ENCODE measurements at regions not wholly inside any gene's neighbourhood (a gene's known extent, or its start where the extent isn't known, plus 50 kb on each side); places are given as distances from the start of the nearest gene placed in this dataset.
"Not testable (repeated sequence)": the region's sequence is repeated elsewhere in the genome, so short reads cannot be mapped to it uniquely, and the experiment has no call there.

- Mint-ChIP-seq H3K27ac (no peak overlapping the region), H3K4me3 (no peak overlapping the region), H3K27me3 (no peaks in the 10 kb centered on the region), H3K9me3 (no peaks in the 10 kb centered on the region), H3K36me3 (ENCODE audit: low read depth) (no peaks in the 10 kb centered on the region), H3K4me1 (ENCODE audit: low read depth) (no peaks in the 10 kb centered on the region)
- intact Hi-C loops (cut with micrococcal nuclease), result no loop called here
Observed at GRCh38 chr4:161329852-161330251, 833.9 kb downstream of the FSTL5 start.

DNA sequence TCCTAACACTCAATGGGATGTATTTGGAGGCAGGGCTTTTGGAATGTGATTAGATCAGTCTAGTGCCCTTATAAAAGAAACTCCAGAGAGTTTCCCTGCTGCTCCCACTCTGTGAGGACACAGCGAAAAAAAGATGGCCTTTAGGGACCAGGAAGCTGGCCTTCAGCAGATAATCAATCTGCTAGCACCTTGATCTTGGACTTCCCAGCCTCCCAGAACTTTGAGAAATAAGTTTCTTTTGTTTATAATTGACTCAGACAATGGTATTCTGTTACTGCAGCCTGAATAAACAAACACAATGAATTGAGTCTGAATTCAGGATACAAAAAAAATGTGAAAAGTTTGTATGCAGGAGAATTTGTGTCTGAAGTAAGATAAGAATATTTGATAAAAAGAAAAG is 842.1 kb downstream of the FSTL5 start:
- no peaks in the 10 kb centered on the region for H3K4me1 Mint-ChIP-seq (ENCODE audit: low read depth)
- H3K27me3 Mint-ChIP-seq, result no peaks in the 10 kb centered on the region
- intact Hi-C loops (cut with micrococcal nuclease), result no loop called here
- no peaks in the 10 kb centered on the region for H3K9me3 Mint-ChIP-seq
- no peaks in the 10 kb centered on the region for H3K36me3 Mint-ChIP-seq (ENCODE audit: low read depth)
- no peak overlapping the region for H3K27ac Mint-ChIP-seq
- no peak overlapping the region for H3K4me3 Mint-ChIP-seq

DNA sequence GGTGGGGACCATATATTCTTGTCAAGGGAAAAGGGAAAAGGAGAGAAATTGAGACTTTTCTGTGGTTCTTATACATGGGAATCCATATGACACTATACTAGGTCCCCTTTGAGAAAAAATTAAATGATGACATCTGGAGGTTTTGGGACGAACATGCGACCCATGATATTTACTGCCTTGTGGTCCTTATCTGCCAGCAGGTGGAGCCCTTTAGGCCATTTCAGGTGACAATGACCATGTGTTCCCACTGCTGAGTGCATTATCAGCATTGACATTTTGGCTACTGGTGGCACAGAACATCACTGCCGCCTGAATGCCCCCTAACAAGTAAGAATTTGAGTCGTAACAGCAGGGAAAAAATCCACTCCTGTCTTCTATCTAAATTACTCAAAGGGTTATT is 843.4 kb downstream of the FSTL5 start:
- Mint-ChIP-seq H3K9me3 (no peaks in the 10 kb centered on the region), H3K4me3 (no peak overlapping the region), H3K36me3 (ENCODE audit: low read depth) (no peaks in the 10 kb centered on the region), H3K27ac (no peak overlapping the region), H3K27me3 (no peaks in the 10 kb centered on the region), H3K4me1 (ENCODE audit: low read depth) (no peaks in the 10 kb centered on the region)
- intact Hi-C loops (cut with micrococcal nuclease), result no loop called here

DNA sequence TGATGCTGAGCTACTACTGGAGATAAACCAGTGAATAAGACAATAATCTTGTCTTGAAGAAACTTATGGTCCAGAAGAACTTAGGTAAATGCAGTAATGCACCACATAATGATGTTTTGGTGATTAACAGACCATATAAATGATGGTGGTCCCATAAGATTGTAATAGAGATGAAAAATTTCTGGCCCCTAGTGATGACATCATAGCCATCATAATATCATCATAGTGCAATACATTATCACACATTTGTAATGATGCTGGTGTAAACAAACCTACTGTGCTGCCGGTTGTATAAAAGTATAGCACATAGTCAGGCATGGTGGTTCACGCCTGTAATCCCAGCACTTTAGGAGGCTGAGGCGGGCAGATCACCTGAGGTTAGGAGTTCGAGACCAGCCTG is 846.8 kb downstream of the FSTL5 start:
- no peak overlapping the region for H3K4me3 Mint-ChIP-seq
- H3K36me3 Mint-ChIP-seq (ENCODE audit: low read depth), result no peaks in the 10 kb centered on the region
- H3K27ac Mint-ChIP-seq, result no peak overlapping the region
- H3K27me3 Mint-ChIP-seq, result no peaks in the 10 kb centered on the region
- intact Hi-C loops (cut with micrococcal nuclease), result no loop called here
- H3K4me1 Mint-ChIP-seq (ENCODE audit: low read depth), result no peaks in the 10 kb centered on the region
- no peaks in the 10 kb centered on the region for H3K9me3 Mint-ChIP-seq

DNA sequence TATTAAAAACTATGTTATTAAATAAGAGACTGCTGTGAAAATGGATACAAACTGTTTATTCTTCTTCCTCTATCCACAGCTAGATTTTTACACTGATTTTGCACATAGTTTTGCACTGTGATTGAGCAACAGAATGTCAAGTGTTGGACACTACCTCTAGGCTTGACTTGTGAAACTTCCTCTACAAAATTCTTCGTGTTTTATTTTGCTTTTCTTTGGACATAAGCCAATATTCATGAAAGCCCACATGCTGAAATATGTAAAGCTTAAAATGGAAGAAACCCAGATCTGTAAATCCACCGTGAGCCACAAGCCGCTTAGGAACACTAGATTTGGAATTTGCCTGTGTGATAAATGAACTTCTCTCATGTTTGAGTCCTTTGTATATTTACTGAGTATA is 849.4 kb downstream of the FSTL5 start:
- intact Hi-C loops (cut with micrococcal nuclease), result no loop called here
- Mint-ChIP-seq H3K36me3 (ENCODE audit: low read depth) (no peaks in the 10 kb centered on the region), H3K4me1 (ENCODE audit: low read depth) (no peaks in the 10 kb centered on the region), H3K27ac (no peak overlapping the region), H3K27me3 (no peaks in the 10 kb centered on the region), H3K4me3 (no peak overlapping the region), H3K9me3 (no peaks in the 10 kb centered on the region)

DNA sequence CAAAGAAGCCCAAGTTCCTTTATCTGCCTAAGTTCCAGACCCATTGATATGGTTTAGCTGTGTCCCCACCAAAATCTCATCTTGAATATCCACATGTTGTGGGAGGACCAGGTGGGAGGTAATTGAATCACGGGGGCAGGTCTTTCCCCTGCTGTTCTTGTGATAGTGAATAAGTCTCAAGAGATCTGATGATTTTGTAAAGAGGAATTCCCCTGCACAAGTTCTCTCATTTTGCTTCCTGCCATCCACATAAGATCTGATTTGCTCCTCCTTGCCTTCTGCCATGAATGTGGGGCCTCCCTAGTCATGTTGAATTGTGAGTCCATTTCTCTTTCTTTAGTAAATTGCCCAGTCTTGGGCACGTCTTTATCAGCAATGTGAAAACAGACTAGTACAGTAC is 860.2 kb downstream of the FSTL5 start:
- H3K4me3 Mint-ChIP-seq, result no peak overlapping the region
- H3K27ac Mint-ChIP-seq, result no peak overlapping the region
- no peaks in the 10 kb centered on the region for H3K36me3 Mint-ChIP-seq (ENCODE audit: low read depth)
- peaks cover 13% of the 10 kb centered on the region for H3K9me3 Mint-ChIP-seq
- intact Hi-C loops (cut with micrococcal nuclease), result no loop called here
- no peaks in the 10 kb centered on the region for H3K27me3 Mint-ChIP-seq
- no peaks in the 10 kb centered on the region for H3K4me1 Mint-ChIP-seq (ENCODE audit: low read depth)

- Mint-ChIP-seq H3K4me1 (ENCODE audit: low read depth) (no peaks in the 10 kb centered on the region), H3K4me3 (no peak overlapping the region), H3K27me3 (no peaks in the 10 kb centered on the region), H3K9me3 (peaks cover 33% of the 10 kb centered on the region), H3K27ac (no peak overlapping the region), H3K36me3 (ENCODE audit: low read depth) (no peaks in the 10 kb centered on the region)
- intact Hi-C loops (cut with micrococcal nuclease), result no loop called here
Observed at GRCh38 chr4:161291222-161291621, 872.6 kb downstream of the FSTL5 start.

GRCh38 chr4:161287678-161288352 is 876.0 kb downstream of the FSTL5 start:
- H3K36me3 Mint-ChIP-seq (ENCODE audit: low read depth), result no peaks in the 10 kb centered on the region
- H3K4me1 Mint-ChIP-seq (ENCODE audit: low read depth), result no peaks in the 10 kb centered on the region
- H3K27ac Mint-ChIP-seq, result no peak overlapping the region
- no peaks in the 10 kb centered on the region for H3K27me3 Mint-ChIP-seq
- H3K4me3 Mint-ChIP-seq, result no peak overlapping the region
- intact Hi-C loops (cut with micrococcal nuclease), result no loop called here
- H3K9me3 Mint-ChIP-seq, result peaks cover 25% of the 10 kb centered on the region

GRCh38 chr4:161285461-161285860 is 878.3 kb downstream of the FSTL5 start:
- intact Hi-C loops (cut with micrococcal nuclease), result no loop called here
- Mint-ChIP-seq H3K4me3 (no peak overlapping the region), H3K27me3 (no peaks in the 10 kb centered on the region), H3K36me3 (ENCODE audit: low read depth) (no peaks in the 10 kb centered on the region), H3K27ac (no peak overlapping the region), H3K9me3 (peaks cover 9% of the 10 kb centered on the region), H3K4me1 (ENCODE audit: low read depth) (no peaks in the 10 kb centered on the region)

GRCh38 chr4:161280929-161281328 is 882.9 kb downstream of the FSTL5 start:
- Mint-ChIP-seq H3K9me3 (peaks cover 27% of the 10 kb centered on the region), H3K27ac (no peak overlapping the region), H3K4me1 (ENCODE audit: low read depth) (no peaks in the 10 kb centered on the region), H3K36me3 (ENCODE audit: low read depth) (no peaks in the 10 kb centered on the region), H3K27me3 (no peaks in the 10 kb centered on the region), H3K4me3 (no peak overlapping the region)
- intact Hi-C loops (cut with micrococcal nuclease), result no loop called here

- intact Hi-C loops (cut with micrococcal nuclease), result no loop called here
- Mint-ChIP-seq H3K9me3 (peaks cover 27% of the 10 kb centered on the region), H3K27ac (no peak overlapping the region), H3K4me1 (ENCODE audit: low read depth) (no peaks in the 10 kb centered on the region), H3K36me3 (ENCODE audit: low read depth) (no peaks in the 10 kb centered on the region), H3K4me3 (no peak overlapping the region), H3K27me3 (no peaks in the 10 kb centered on the region)
Observed at GRCh38 chr4:161279095-161279494, 884.7 kb downstream of the FSTL5 start.

DNA sequence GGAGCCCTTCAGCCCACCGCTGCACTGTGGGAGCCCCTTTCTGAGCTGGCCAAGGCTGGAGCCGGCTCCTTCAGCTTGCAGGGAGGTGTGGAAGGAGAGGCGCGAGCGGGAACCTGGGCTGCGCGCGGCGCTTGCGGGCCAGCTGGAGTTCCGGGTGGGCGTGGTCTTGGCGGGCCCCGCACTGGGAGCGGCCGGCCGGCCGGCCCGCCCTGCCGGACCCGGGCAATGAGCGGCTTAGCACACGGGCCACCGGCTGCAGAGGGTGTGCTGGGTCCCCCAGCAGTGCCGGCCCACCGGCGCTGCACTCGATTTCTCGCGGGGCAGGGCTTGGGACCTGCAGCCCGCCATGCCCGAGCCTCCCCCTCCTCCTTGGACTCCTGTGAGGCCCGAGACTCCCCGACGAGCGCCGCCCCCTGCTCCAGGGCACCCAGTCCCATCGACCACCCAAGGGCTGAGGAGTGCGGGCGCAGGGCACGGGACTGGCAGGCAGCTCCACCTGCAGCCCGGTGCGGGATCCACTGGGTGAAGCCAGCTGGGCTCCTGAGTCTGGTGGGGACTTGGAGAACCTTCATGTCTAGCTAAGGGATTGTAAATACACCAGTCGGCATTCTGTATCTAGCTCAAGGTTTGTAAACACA is 886.5 kb downstream of the FSTL5 start:
- H3K4me1 Mint-ChIP-seq (ENCODE audit: low read depth); H3K27me3 Mint-ChIP-seq; H3K27ac Mint-ChIP-seq; intact Hi-C loops (cut with micrococcal nuclease); H3K4me3 Mint-ChIP-seq; H3K36me3 Mint-ChIP-seq (ENCODE audit: low read depth): not testable (repeated sequence)
- H3K9me3 Mint-ChIP-seq, result peaks cover 27% of the 10 kb centered on the region

- Mint-ChIP-seq H3K36me3 (ENCODE audit: low read depth) (no peaks in the 10 kb centered on the region), H3K27me3 (no peaks in the 10 kb centered on the region), H3K4me3 (no peak overlapping the region), H3K27ac (no peak overlapping the region), H3K9me3 (peaks cover 26% of the 10 kb centered on the region), H3K4me1 (ENCODE audit: low read depth) (no peaks in the 10 kb centered on the region)
- intact Hi-C loops (cut with micrococcal nuclease), result no loop called here
Observed at GRCh38 chr4:161273607-161274006, 890.2 kb downstream of the FSTL5 start.

DNA sequence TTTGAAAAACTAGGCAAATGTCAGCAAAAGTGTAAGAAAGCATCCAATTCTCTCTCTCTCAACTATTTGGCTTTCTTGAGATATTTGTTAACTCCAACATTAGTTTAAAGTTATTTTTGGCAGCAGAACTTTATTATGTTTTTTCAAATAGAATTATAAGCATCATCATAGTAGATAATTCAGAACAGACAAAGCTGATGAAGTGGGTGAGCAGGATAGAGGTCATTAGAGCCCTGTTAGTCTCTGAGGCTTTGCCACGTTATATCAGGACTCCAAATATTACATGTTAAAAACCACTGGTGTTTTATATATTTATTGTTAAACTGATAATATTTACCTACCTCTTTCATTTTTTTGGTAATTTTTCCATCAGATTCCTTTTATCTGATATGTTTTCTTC is 903.0 kb downstream of the FSTL5 start:
- Mint-ChIP-seq H3K4me3 (no peak overlapping the region), H3K4me1 (ENCODE audit: low read depth) (no peaks in the 10 kb centered on the region), H3K27me3 (no peaks in the 10 kb centered on the region), H3K27ac (no peak overlapping the region), H3K9me3 (peaks cover 34% of the 10 kb centered on the region), H3K36me3 (ENCODE audit: low read depth) (no peaks in the 10 kb centered on the region)
- intact Hi-C loops (cut with micrococcal nuclease), result no loop called here

- intact Hi-C loops (cut with micrococcal nuclease), result no loop called here
- Mint-ChIP-seq H3K36me3 (ENCODE audit: low read depth) (no peaks in the 10 kb centered on the region), H3K4me3 (no peak overlapping the region), H3K27me3 (no peaks in the 10 kb centered on the region), H3K4me1 (ENCODE audit: low read depth) (no peaks in the 10 kb centered on the region), H3K27ac (no peak overlapping the region), H3K9me3 (peaks cover 35% of the 10 kb centered on the region)
Observed at GRCh38 chr4:161256716-161257115, 907.1 kb downstream of the FSTL5 start.
